HG02970 (cell line): ENCODE measurements at regions not wholly inside any gene's neighbourhood (a gene's known extent, or its start where the extent isn't known, plus 50 kb on each side); places are given as distances from the start of the nearest gene placed in this dataset.
"Not testable (repeated sequence)": the region's sequence is repeated elsewhere in the genome, so short reads cannot be mapped to it uniquely, and the experiment has no call there.

Source experiments
- ATAC-seq: cut with Tn5 transposase; IDR thresholded peaks from one replicate; pipeline ENCODE4 v1.9.1; 2021; ENCODE audit warnings: mild to moderate bottlenecking, moderate library complexity, moderate number of reproducible peaks; ENCODE audit not compliant: unreplicated experiment, low FRiP score

- no peak for ATAC-seq
These were observed 283.4 kb upstream of the TBX18 start for GRCh38 chr6:85047818-85048217.

GRCh38 chr6:85045767-85046166 lies 281.4 kb upstream of the TBX18 start:
- ATAC-seq = not testable (repeated sequence)

GRCh38 chr6:85044361-85044760 lies 280.0 kb upstream of the TBX18 start:
- ATAC-seq = no peak

GRCh38 chr6:85041376-85041775 lies 277.0 kb upstream of the TBX18 start:
- ATAC-seq = no peak

GRCh38 chr6:85037221-85037620 lies 272.8 kb upstream of the TBX18 start:
- no peak for ATAC-seq

GRCh38 chr6:85035766-85036165 lies 271.4 kb upstream of the TBX18 start:
- ATAC-seq = no peak

GRCh38 chr6:85033547-85033946 lies 269.1 kb upstream of the TBX18 start:
- ATAC-seq = no peak

GRCh38 chr6:85026021-85026420 lies 261.6 kb upstream of the TBX18 start:
- no peak for ATAC-seq

GRCh38 chr6:85023721-85024120 lies 259.3 kb upstream of the TBX18 start:
- no peak for ATAC-seq

GRCh38 chr6:85017352-85017751 lies 253.0 kb upstream of the TBX18 start:
- no peak for ATAC-seq

GRCh38 chr6:85016726-85017125 lies 252.3 kb upstream of the TBX18 start:
- no peak for ATAC-seq

GRCh38 chr6:85015396-85015990 lies 251.1 kb upstream of the TBX18 start:
- peak; percentile 65 for ATAC-seq

- ATAC-seq = no peak
These were observed 246.5 kb upstream of the TBX18 start for GRCh38 chr6:85010865-85011264.

GRCh38 chr6:85008296-85009009 lies 244.1 kb upstream of the TBX18 start:
- no peak for ATAC-seq

- ATAC-seq = no peak
These were observed 242.0 kb upstream of the TBX18 start for GRCh38 chr6:85006362-85006761.

- no peak for ATAC-seq
These were observed 241.1 kb upstream of the TBX18 start for GRCh38 chr6:85005494-85005893.

GRCh38 chr6:85004361-85004995 lies 240.1 kb upstream of the TBX18 start:
- no peak for ATAC-seq

GRCh38 chr6:85002847-85003246 lies 238.4 kb upstream of the TBX18 start:
- no peak for ATAC-seq

- no peak for ATAC-seq
These were observed 235.6 kb upstream of the TBX18 start for GRCh38 chr6:85000001-85000400.

- ATAC-seq = no peak
These were observed 233.8 kb upstream of the TBX18 start for GRCh38 chr6:84998223-84998622.

GRCh38 chr6:84988766-84989165 lies 224.4 kb upstream of the TBX18 start:
- not testable (repeated sequence) for ATAC-seq

- not testable (repeated sequence) for ATAC-seq
These were observed 221.1 kb upstream of the TBX18 start for GRCh38 chr6:84985490-84985889.
